Motor neuron (in vitro differentiated cells): ENCODE measurements at regions not wholly inside any gene's neighbourhood (a gene's known extent, or its start where the extent isn't known, plus 50 kb on each side); places are given as distances from the start of the nearest gene placed in this dataset.
"Not testable (repeated sequence)": the region's sequence is repeated elsewhere in the genome, so short reads cannot be mapped to it uniquely, and the experiment has no call there.

Source experiments
- ATAC-seq, 8 experiments: fragments of 200-7000 bp; cut with Tn5 transposase; replicated peaks in 6 of 8; 2 replicates each; pipeline ENCODE4 v1.8.0; 2021; ENCODE audit warnings: mild to moderate bottlenecking in 8 of 8, moderate library complexity in 8 of 8
- H3K27ac ChIP-seq, 2 donors: fragments of 250-450 bp; sonication (Bioruptor Pico); 2 replicates each; pipeline ENCODE4 v1.9.0; 2021; ENCODE audit warnings: antibody characterized with exemption in 2 of 2, mild to moderate bottlenecking in 2 of 2, moderate library complexity in 1 of 2
- H3K4me1 ChIP-seq, 2 donors: fragments of 250-450 bp; sonication (Bioruptor Pico); replicated peaks in 1 of 2; 2 replicates each; pipeline ENCODE4 v1.6.1; 2021; ENCODE audit warnings: antibody characterized with exemption in 2 of 2, mild to moderate bottlenecking in 2 of 2, moderate library complexity in 1 of 2
- H3K4me3 ChIP-seq, 5 donors: fragments of 250-450 bp; sonication (Bioruptor Pico); 2 replicates each; pipeline ENCODE4 v1.9.0; 2021; ENCODE audit warnings: antibody characterized with exemption in 5 of 5, mild to moderate bottlenecking in 5 of 5, moderate library complexity in 4 of 5
- WGBS, 10 experiments: fragments of 450-650 bp; shearing (Covaris generic); methylation state at CpG; one replicate each; pipeline ENCODE4 v1.0.0; 2022; 5-methylcytosine and 5-hydroxymethylcytosine counted together
- in situ Hi-C, 9 experiments: fragments of 400-800 bp; cut with MboI; loops; one replicate each; pipeline ENCODE4 v1.15.0; 2021; ENCODE audit warnings: low sequenced_read_pairs in 9 of 9, low pct_unique_long_range_greater_than_20kb in 2 of 9; ENCODE audit not compliant: unreplicated experiment in 9 of 9

DNA sequence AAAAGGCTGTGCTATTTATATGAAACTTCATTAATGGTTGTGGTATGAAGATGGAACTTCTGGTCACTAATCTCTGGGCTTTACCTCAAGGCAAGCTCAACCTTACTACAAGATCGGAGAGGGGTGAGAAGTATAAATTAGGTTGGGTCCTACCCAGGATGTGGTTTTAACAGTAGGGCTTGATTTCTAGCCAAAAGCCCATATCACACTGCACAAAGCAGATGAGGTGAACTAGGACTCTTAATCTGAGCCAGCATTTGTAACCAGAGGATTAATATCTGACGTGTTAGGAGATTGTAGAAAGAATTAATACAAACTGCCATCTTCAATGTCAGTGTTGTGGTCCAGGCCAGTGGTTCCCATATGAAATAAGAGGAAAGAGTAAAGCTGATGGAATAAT is 86.4 kb upstream of the RGPD4 start:
- Histone ChIP-seq H3K4me1 (peaks cover 0 to 7% of the 10 kb centered on the region in 2 donors), H3K4me3 (no peak overlapping the region), H3K27ac (no peak overlapping the region)
- no peak for ATAC-seq
- in situ Hi-C loops, result no loop called here
- 14 to 100% (median 82%) methylated on average over 1 to 2 of the region's 2 CpGs; no CpG with 5 or more reads in 2 of the 10 experiments for WGBS, 10 experiments

DNA sequence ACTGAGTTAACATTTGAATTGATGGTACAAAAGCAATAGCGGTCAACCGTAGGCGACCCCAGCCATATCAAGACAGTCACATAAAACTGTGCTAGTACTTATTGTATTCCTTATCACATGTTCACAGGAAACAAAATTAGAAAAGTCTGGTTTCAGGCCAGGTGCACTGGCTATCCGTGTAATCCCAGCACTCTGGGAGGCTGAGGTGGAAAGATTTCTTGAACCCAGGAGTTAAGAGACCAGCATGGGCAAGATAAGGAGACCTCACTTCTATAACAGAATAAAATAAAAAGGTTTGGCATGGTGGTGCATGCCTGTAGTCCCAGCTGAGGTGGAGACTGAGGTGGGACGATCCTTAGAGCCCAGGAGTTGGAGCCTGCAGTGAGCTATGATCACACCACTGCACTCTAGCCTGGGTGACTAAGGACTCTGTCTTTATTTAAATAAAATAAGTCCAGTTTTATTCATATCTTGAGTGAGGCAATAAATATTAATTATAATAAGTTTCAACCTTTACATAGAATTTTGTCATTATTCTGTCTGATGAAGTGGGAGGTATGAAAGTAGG is 84.1 kb upstream of the RGPD4 start:
- no peak overlapping the region for H3K4me3 ChIP-seq
- 52 to 95% (median 85%) methylated on average over 1 to 5 of the region's 5 CpGs; no CpG with 5 or more reads in 1 of the 10 experiments for WGBS, 10 experiments
- H3K27ac ChIP-seq, result no peak overlapping the region
- in situ Hi-C loops, result no loop called here
- ATAC-seq, result no peak
- peaks cover 0 to 5% of the 10 kb centered on the region in 2 donors for H3K4me1 ChIP-seq

DNA sequence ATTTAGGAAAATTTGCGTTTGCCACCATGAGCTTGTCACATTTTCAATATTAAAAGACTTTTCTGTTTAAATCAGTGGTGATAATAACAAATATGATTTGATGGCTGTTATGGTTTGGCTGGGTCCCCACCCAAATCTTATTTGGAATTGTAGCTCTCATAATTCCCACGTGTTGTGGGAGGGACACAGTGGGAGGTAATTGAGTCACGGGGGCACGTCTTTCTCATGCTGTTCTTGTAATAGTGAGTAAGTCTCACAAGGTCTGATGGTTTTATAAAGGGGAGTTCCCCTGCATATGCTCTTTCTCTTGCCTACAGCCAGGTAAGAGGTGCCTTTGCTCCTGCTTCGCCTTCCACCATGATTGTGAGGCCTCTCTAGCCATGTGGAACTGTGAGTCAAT is 83.4 kb upstream of the RGPD4 start:
- H3K4me1 ChIP-seq, result peaks cover 0 to 2% of the 10 kb centered on the region in 2 donors
- no peak overlapping the region for H3K27ac ChIP-seq
- in situ Hi-C loops, result no loop called here
- no peak overlapping the region for H3K4me3 ChIP-seq
- no peak for ATAC-seq
- WGBS, 10 experiments, result 46 to 100% (median 85%) methylated on average over 1 to 5 of the region's 5 CpGs; no CpG with 5 or more reads in 2 of the 10 experiments

DNA sequence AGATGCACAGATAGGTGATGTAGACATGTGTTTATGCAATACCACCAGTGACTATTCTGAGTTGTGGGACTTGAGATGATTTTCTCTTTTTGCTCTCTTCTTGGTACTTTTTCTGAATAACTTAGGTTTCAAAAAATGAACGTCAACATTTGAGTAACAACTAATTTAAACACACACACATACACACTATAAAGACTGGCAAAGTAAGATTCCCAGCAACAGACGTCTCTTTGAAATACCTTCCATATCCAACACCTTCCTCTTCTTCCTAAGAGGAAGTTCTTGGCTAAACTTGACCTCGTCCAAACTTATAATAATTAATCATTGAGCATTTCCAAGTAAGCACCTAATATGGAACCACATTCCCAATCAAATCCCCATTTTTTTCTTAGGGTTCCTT is 81.6 kb upstream of the RGPD4 start:
- in situ Hi-C loops, result no loop called here
- Histone ChIP-seq H3K27ac (no peak overlapping the region), H3K4me3 (no peak overlapping the region), H3K4me1 (no peaks in the 10 kb centered on the region)
- 0 to 100% (median 81%) methylated on average over 1 to 3 of the region's 3 CpGs for WGBS, 10 experiments
- no peak for ATAC-seq

DNA sequence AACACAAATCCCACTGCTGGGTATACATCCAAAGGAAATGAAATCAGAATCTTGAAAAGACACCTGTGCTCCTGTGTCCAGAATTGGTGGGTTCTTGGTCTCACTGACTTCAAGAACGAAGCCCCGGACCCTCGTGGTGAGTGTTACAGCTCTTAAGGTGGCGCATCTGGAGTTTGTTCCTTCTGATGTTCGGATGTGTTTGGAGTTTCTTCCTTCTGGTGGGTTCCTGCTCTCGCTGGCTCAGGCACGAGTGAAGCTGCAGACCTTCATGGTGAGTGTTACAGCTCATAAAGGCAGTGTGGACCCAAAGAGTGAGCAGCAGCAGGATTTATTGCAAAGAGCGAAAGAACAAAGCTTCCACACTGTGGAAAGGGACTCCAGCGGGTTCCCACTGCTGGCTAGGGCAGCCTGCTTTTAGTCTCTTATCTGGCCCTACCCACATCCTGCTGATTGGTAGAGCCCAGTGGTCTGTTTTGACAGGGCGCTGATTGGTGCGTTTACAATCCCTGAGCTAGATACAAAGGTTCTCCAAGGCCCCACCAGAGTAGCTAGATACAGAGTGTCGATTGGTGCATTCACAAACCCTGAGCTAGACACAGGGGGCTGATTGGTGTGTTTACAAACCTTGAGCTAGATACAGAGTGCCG is 80.0 kb upstream of the RGPD4 start:
- WGBS, 10 experiments, result 45 to 100% (median 83%) methylated on average over 2 to 7 of the region's 13 CpGs; no CpG with 5 or more reads in 3 of the 10 experiments
- in situ Hi-C loops, H3K27ac ChIP-seq, H3K4me1 ChIP-seq, H3K4me3 ChIP-seq, ATAC-seq: not testable (repeated sequence)

DNA sequence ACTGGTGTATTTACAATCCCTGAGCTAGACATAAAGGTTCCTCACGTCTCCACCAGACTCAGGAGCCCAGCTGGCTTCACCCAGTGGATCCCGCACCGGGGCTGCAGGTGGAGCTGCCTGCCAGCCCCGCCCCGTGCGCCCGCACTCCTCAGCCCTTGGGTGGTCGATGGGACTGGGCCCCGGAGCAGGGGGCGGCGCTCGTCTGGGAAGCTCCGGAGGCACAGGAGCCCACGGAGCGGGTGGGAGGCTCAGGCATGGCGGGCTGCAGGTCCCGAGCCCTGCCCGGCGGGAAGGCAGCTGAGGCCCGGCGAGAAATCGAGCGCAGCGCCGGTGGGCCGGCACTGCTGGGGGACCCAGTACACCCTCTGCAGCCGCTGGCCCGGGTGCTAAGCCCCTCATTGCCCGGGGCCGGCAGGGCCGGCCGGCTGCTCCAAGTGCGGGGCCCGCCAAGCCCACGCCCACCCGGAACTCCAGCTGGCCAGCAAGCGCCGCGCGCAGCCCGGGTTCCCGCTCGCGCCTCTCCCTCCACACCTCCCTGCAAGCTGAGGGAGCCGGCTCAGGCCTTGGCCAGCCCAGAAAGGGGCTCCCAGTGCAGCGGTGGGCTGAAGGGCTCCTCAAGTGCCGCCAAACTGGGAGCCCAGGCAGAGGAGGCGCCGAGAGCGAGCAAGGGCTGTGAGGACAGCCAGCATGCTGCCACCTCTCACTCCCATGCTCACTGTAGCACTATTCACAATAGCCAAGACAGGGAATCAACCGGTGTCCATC is 79.3 kb upstream of the RGPD4 start:
- 67 to 100% (median 100%) methylated on average over 1 to 7 of the region's 51 CpGs; no CpG with 5 or more reads in 5 of the 10 experiments for WGBS, 10 experiments
- ATAC-seq, in situ Hi-C loops, H3K4me1 ChIP-seq, H3K4me3 ChIP-seq, H3K27ac ChIP-seq: not testable (repeated sequence)

DNA sequence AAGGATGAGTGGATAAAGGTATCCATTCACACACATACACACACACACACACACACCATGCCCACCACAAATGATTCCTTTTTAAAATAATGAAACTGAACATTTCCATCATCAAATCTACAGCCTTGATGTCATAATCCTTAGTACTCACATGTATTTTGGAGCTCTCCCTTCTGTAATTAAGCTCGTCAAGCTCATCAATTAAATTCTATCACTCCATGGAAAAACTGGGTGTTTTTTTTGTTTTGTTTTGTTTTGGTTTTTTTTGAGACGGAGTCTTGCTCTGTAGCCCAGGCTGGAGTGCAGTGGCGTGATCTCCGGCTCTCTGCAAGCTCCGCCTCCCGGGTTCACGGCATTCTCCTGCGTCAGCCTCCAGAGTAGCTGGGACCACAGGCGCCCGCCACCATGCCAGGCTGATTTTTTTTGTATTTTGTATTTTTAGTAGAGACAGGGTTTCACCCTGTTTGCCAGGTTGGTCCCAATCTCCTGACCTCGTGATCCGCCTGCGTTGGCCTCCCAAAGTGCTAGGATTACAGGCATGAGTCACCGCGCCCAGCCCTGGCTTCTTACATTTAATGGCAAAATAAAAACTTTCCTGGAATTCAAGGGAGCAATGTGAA is 78.6 kb upstream of the RGPD4 start:
- 43 to 99% (median 93%) methylated on average over 1 to 15 of the region's 15 CpGs for WGBS, 10 experiments
- Histone ChIP-seq H3K27ac (no peak overlapping the region), H3K4me3 (no peak overlapping the region), H3K4me1 (no peaks in the 10 kb centered on the region)
- in situ Hi-C loops, result no loop called here
- ATAC-seq, result no peak

DNA sequence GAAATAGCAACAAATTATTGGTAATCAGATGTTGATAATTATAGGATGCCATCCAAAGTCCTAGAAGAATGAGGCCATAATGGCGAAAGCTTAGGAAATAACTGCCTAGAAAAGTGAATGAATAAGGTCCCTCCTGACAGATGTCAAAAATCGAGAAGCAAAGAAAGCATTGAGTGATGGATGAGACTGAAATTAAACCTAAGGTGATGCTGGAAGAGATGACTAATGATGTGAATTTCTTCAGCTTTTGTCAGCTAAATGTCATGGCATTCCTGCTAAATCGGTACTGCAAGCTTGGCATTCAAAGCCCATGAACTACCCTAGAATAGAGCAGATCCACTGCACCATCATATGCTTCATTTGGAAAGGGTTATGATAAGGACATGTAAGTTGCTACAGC is 74.8 kb upstream of the RGPD4 start:
- Histone ChIP-seq H3K4me3 (no peak overlapping the region), H3K4me1 (no peaks in the 10 kb centered on the region), H3K27ac (no peak overlapping the region)
- ATAC-seq, result no peak
- 0 to 92% (median 68%) methylated on average over 1 to 3 of the region's 3 CpGs for WGBS, 10 experiments
- in situ Hi-C loops, result no loop called here

DNA sequence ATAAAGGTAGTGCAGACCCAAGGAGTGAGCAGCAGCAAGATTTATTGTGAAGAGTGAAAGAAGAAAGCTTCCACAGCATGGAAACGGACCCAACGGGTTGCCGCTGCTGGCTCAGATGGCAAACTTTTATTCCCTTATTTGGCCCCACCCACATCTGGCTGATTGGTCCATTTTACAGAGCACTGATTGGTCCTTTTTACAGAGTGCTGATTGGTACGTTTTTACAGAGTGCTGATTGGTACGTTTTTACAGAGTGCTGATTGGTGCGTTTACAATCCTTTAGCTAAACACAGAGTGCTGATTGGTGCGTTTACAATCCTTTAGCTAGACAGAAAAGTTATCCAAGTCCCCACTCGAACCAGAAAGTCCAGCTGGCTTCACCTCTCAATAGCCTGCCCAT is 72.9 kb upstream of the RGPD4 start:
- H3K4me1 ChIP-seq, in situ Hi-C loops, ATAC-seq, H3K27ac ChIP-seq, H3K4me3 ChIP-seq: not testable (repeated sequence)
- 0 to 100% (median 88%) methylated on average over 1 to 8 of the region's 8 CpGs; no CpG with 5 or more reads in 2 of the 10 experiments for WGBS, 10 experiments

DNA sequence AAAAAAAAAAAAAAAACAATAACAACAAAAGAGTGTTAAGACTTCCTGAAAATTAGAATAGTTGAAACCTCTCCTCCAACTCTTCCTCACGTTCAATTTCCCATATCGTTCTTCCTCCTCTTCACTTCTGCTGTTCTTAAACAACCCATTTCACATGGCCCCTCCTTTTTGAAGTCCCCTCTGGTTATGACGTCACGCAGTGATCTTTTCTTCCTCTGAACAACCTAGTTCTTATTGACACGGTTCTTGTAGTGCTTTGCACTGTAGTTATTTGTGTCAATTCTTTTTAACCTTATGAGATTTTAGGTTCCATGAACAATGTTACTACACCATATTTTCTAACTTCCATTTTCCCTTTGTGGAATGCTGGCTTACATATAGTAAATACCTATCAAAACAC is 69.5 kb upstream of the RGPD4 start:
- 23 to 92% (median 83%) methylated on average over 1 to 5 of the region's 5 CpGs for WGBS, 10 experiments
- ATAC-seq, result no peak
- Histone ChIP-seq H3K4me3 (no peak overlapping the region), H3K4me1 (peaks cover 0 to 3% of the 10 kb centered on the region in 2 donors), H3K27ac (no peak overlapping the region)
- in situ Hi-C loops, result no loop called here

DNA sequence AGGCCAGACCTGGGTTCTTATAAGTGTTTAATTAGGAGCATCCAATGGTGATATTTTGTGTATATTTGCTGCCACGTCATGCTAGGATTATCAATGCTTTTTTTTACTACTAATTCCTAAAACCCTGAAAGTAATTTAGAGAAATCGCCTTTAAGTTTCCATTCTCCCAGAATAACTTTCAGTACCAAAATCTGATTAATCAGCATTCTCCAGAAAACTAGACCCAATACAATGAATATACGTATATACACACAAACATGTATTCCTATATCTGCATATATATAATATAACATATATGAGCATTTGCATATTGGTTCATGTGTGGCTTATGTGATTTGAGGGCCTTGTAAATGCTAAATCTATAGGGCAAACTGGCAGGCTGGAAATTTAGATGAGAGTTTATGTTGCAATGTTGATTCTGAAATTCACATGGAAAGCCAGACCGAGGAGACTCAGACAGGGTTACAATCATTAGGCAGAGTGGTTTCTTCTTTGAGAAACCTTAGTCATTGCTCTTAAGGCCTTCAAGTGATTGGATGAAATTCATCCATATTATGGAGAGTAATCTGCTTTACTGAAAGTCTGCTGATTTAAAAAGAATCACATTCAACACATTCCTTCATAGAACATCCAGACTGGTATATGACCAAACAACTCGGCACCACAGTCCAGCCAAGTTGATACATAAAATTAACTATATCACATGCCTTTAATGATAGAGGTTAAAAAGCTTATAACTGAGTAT is 65.9 kb upstream of the RGPD4 start:
- Histone ChIP-seq H3K4me1 (peaks cover 0 to 3% of the 10 kb centered on the region in 2 donors), H3K27ac (no peak overlapping the region), H3K4me3 (no peak overlapping the region)
- in situ Hi-C loops, result no loop called here
- ATAC-seq, result peak in 2 of 8 experiments; percentile 65 to 81
- 29 to 100% (median 90%) methylated on average over 1 to 5 of the region's 5 CpGs for WGBS, 10 experiments

DNA sequence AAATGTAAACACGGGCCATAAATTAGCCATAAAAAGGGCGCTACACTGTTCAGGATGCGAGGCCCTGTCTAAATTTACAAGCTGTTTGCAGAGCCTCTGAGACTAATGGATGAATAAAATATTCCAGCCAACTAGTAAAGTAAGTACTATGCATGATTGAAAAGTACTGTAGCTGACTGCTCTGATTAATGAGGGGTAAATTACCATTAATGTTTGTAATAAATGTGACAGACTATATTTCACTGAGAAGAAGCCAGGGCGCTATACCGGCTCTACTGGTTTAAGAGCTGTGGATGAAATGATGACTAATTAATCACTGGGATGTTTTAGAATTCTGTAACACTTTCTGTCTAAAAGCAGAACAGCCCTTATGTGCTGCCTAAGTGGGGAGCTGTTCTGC is 54.3 kb upstream of the RGPD4 start:
- no peak overlapping the region for H3K4me3 ChIP-seq
- peaks cover 7 to 18% of the 10 kb centered on the region in 2 donors for H3K4me1 ChIP-seq
- 11 to 73% (median 42%) methylated on average over 1 to 5 of the region's 5 CpGs; no CpG with 5 or more reads in 1 of the 10 experiments for WGBS, 10 experiments
- in situ Hi-C loops, result no loop called here
- no peak overlapping the region for H3K27ac ChIP-seq
- ATAC-seq, result peak; percentile 77 to 97 (median 92)
